ENCODE measurements at regions not wholly inside any gene's neighbourhood (a gene's known extent, or its start where the extent isn't known, plus 50 kb on each side); places are given as distances from the start of the nearest gene placed in this dataset.
A peak's percentile ranks its signal among the peaks of the same experiment; 100 is the strongest.
"Not testable (repeated sequence)": the region's sequence is repeated elsewhere in the genome, so short reads cannot be mapped to it uniquely, and the experiment has no call there.

DNA sequence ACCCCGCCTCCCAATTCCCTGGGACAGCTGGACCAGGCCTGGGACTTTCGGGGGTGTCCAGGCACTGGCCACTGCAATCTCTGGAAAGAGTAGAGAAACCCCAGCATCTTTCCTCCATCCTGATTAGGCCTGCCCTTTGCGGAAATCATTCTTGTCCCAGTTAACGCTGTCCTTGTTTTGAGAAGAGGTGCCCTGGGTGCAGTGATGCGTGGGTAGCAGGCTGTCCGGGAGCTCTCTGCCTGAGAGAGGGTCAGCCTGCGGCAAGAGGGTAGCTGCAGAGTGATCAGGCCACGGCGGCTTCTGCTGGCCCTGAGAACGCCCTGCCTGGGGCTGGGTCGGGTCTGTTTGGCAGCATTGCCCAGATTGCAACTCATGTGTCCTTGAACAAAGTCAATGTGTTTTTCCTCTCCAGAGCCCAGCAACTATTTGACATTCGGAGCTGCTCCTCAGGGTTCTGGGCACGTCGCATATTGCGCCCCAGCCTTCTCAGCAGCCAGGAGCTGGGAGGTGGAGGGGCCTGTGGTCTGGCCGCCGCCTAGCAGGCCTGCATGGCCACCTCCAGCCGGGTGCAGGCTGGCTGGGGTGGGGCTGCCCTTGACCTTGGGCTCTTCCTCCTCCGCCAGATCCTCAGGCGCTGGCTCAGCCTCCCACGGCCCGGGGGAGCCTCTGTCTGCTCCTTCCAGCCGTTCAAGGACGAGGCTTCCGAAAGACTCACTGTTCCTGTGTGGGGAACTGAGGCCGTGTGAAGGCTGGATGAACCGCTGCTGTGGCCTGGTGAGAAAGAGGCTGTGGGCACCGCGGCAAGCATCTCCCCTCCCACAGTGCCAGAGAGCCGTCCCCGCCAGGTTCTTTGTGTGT is 150.1 kb upstream of the ZNF469 start:
- not testable (repeated sequence) for FAIRE-seq

DNA sequence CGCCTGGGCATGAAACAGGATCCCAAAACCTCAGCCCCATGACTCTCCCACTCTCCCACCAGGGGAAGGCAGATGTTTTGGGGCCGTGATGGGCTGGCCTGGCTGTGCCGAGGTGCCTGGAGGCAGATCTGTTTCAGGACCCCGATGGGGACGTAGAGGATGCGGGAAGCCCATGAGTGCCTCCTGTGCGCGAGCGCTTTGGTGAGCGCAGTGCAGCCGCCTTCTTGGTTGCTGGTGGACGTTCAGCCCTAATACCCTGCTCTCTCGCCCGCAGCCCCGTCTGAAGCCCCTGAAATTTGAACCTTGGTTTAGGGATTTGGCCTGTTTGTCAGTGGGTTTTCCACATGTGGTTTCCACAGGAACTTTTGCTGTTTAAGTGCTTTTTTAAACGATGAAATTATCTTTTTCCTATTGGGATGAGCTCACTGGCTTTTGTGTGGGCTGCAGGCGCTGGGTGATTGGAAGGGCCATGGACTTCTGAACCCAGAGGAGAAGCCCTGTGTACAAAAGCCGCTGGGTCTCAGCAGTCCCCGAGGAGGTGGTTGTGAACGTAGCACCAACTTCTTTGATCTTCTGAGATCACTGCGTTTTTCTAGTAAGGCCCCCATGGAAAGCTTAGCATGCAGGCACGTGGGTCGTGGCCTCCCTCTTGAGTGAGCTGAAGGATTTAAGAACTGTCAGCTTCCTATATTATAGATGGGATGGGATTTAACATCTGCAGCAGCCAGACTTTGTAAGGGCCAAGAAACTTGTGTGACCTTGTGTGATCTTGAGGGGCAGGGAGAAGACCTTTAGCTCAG is 148.9 kb upstream of the ZNF469 start:
- FAIRE-seq: not testable (repeated sequence)

- FAIRE-seq: not testable (repeated sequence)
Measured at GRCh38 chr16:88234421-88235271, 148.1 kb upstream of the ZNF469 start.

- FAIRE-seq: not testable (repeated sequence)
Measured at GRCh38 chr16:88235691-88236090, 147.1 kb upstream of the ZNF469 start.

- FAIRE-seq: not testable (repeated sequence)
Measured at GRCh38 chr16:88236229-88236628, 146.5 kb upstream of the ZNF469 start.

DNA sequence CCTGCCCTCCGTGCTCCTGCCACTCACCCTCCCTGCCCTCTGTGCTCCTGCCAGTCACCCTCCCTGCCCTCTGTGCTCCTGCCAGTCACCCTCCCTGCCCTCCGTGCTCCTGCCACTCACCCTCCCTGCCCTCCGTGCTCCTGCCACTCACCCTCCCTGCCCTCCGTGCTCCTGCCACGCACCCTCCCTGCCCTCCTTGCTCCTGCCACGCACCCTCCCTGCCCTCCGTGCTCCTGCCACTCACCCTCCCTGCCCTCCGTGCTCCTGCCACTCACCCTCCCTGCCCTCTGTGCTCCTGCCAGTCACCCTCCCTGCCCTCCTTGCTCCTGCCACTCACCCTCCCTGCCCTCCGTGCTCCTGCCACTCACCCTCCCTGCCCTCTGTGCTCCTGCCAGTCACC is 145.4 kb upstream of the ZNF469 start:
- not testable (repeated sequence) for FAIRE-seq

DNA sequence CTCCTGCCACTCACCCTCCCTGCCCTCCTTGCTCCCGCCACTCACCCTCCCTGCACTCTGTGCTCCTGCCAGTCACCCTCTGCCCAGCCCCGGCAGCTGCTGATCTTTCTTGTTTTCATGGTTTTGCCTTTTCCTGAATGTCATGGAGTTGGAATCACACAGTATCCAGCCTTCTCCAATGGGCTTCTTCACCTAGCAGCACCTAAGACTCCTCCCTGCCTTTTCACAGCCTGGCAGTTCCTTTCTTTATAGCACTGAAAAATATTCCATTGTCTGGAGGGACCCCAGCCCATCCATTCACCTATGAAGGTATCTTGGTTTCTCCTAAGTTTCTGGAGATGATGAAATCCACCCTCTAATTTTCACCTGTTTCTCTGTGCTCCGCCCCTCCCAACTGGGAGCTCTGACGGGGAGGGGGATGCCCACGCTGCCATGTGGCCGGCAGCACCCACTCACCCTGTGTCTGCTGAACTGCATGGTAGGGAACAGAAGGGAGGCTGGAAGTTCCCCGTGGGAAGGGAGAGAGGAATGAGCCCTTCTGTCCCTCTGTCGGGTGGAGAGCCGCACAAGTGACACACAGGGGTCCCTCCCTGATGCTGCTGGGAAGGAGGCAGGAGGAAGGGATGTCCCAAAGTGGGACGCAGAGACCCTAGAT is 144.9 kb upstream of the ZNF469 start:
- FAIRE-seq: not testable (repeated sequence)

DNA sequence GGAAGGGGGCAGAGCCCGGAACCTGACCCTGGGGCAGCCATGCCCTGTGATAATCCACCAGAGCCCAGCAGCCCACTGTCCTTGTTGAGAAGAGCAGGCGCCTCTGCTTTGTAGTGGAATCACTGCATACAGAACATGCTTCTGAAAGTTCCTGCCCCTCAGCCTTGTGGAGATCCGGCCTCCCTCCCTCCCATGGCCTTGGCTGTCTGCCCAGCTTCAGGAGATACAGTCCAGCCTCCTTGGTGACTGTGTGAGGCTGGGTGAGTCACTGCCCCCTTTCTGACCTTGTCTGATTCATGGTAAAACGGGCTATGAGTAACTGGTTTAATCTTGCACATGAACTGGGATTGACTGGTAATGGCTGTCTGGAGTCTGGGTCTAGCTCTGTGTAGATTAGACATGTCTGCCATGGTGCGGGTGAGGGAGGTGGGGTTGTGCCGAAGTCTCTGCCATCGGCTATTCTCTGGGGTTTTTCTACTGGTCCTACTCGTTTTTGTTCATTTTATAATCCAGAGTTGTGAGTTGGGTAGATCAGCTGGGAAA is 144.0 kb upstream of the ZNF469 start:
- peak; percentile 80 for FAIRE-seq

DNA sequence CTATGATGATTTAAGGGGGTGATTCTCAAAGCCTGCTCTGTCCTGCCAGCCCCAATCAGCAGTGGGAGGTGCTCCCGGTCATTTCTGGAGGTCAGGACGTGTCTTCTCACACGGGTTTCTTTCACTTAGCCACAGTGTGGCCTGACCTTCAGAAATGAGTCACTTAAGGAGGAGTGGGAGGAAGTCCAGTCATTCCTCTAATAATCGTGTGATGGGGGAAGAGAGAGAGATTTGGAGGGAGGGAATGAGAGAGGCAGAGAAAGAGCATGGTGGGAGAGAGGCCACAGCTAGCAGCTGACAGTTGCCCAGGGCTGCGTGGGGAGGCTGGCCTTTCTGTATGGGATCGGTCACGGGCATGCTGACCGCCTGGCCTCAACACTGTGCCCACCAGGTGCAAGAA is 142.6 kb upstream of the ZNF469 start:
- not testable (repeated sequence) for FAIRE-seq

- FAIRE-seq: not testable (repeated sequence)
Measured at GRCh38 chr16:88240776-88241175, 142.0 kb upstream of the ZNF469 start.

- not testable (repeated sequence) for FAIRE-seq
Measured at GRCh38 chr16:88241404-88242311, 141.1 kb upstream of the ZNF469 start.

DNA sequence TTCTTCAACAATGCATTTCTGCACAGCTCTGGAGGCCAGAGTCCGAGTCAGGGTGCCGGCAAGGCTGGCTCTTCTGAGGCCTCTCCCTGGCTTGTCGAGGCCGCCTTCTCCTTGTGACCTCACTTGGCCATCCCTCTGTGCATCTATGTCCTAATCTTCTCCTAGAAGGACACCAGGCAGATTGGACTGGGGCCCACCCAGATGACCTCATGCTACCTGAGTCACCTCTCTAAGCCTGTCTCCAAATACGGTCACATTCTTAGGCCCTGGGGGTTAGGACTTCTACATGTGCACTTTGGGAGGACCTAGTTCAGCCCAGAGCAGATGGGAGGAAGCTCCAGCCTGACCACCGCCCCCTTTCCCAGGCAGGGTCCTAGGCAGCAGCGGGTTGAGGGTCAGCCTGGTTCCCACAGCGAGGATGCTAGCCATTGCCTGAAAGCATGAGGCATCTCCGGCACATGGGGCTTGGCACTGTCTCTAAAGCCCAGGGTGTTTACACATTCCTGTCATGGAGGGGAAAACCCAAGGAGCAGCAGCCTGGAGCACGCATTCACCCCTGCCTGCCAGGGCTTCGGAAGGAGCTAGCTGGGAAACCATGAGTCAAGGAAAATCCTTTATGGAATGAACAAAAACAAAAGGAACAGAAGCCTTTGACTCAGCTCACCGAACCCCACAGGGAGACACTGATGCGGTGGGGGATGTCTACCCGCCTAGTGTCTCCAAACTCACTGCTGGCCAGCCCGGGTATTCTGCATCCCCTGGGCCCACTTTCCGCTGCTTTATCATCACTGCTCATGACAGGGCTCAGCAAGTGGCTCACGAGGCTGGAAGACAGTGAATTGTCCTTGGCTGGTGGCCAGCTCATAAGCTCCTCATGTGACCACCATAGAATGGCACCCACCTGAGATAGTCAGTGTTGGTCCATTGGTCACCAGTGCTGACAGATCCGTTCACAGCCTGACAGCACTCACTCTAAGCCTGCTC is 140.2 kb upstream of the ZNF469 start:
- FAIRE-seq: not testable (repeated sequence)

GRCh38 chr16:88243921-88244320 is 138.8 kb upstream of the ZNF469 start:
- not testable (repeated sequence) for FAIRE-seq

GRCh38 chr16:88245241-88246081 is 137.3 kb upstream of the ZNF469 start:
- not testable (repeated sequence) for FAIRE-seq

GRCh38 chr16:88246955-88247582 is 135.7 kb upstream of the ZNF469 start:
- not testable (repeated sequence) for FAIRE-seq

DNA sequence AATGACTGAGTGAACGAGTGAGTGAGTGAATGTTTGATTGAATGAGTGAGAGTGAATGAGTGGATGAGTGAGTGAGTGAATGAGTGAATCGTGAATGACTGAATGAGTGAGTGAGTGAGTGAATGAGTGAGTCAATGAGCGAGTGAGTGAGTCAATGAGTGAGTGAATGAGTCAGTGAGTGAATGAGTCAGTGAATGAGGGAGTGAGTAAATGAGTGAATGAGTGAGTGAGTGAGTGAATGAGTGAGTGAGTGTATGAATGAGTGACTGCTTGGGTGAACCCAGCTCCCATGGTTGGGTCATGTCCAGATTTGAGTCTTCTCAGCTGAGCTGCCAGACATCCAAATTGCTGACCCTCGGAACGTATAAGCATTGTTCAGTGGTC is 135.2 kb upstream of the ZNF469 start:
- not testable (repeated sequence) for FAIRE-seq

DNA sequence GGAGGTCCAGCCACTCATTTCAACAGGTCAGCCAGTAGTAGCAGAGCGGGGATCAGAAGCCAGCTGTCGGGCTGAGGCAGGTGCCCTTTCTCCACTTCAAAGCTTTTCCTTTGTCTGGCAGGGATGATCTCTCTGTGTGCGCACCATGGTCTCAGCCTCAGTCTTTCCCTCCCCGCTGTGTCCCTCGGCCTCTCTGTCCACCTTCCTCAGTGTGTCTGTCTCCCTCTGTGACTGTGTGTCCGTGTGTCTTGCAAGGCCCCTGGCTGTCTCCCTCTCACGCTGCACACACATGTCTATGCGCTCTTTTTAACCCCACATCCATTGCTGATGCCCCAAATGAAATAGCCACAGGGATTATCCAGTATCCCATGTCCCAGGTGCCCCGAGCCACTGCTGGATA is 134.0 kb upstream of the ZNF469 start:
- FAIRE-seq: not testable (repeated sequence)

GRCh38 chr16:88250381-88250780 is 132.4 kb upstream of the ZNF469 start:
- not testable (repeated sequence) for FAIRE-seq
